Natural killer cell treated with Interleukin-12 subunit alpha and Interleukin-12 subunit beta and Interleukin-15 and Interleukin-18, amount 100 ng/mL, for 72 hours (primary cell): ENCODE measurements at regions not wholly inside any gene's neighbourhood (a gene's known extent, or its start where the extent isn't known, plus 50 kb on each side); places are given as distances from the start of the nearest gene placed in this dataset.
"Not testable (repeated sequence)": the region's sequence is repeated elsewhere in the genome, so short reads cannot be mapped to it uniquely, and the experiment has no call there.

ENCODE experiments used
- ATAC-seq, 2 donors: fragments of 150-1000 bp; cut with Tn5 transposase in 1 of 2; sonication (Bioruptor Pico), chemical (Tn5 transposase) in 1 of 2; 2 replicates each; pipeline ENCODE4 v1.10.0; 2021
- DNase-seq: peaks from one replicate; pipeline ENCODE4 v3.0.0; 2022; ENCODE audit warnings: low spot score
- H3K27ac Mint-ChIP-seq, 2 donors: 1 replicate in 1 of 2; 2 replicates in 1 of 2; pipeline ENCODE4 v1.8.0; 2022; ENCODE audit warnings: mixed read lengths in 2 of 2, mild to moderate bottlenecking in 1 of 2, moderate library complexity in 1 of 2
- H3K27me3 Mint-ChIP-seq, 2 donors: 1 replicate in 1 of 2; 2 replicates in 1 of 2; pipeline ENCODE4 v1.8.0; 2022; ENCODE audit warnings: mixed read lengths in 2 of 2
- H3K36me3 Mint-ChIP-seq: one replicate; pipeline ENCODE4 v1.8.0; 2022; ENCODE audit warnings: mixed read lengths
- H3K4me1 Mint-ChIP-seq, 2 donors: 1 replicate in 1 of 2; 2 replicates in 1 of 2; pipeline ENCODE4 v1.8.0; 2022; ENCODE audit warnings: low read depth in 2 of 2, mixed read lengths in 2 of 2, mild to moderate bottlenecking in 1 of 2
- H3K4me3 Mint-ChIP-seq: one replicate; pipeline ENCODE4 v1.8.0; 2022; ENCODE audit warnings: mixed read lengths
- H3K9me3 Mint-ChIP-seq: 2 replicates; pipeline ENCODE4 v1.8.0; 2022; ENCODE audit warnings: mixed read lengths

GRCh38 chr1:67482733-67483482 is 52.7 kb upstream of the SERBP1 start:
- ATAC-seq (peak in 1 of 2 donors; percentile 43), DNase-seq (no peak)
- H3K27me3 Mint-ChIP-seq = no peaks in the 10 kb centered on the region
- H3K36me3 Mint-ChIP-seq = no peaks in the 10 kb centered on the region
- no peak overlapping the region for H3K27ac Mint-ChIP-seq
- peaks cover 3 to 5% of the 10 kb centered on the region in 2 donors for H3K4me1 Mint-ChIP-seq
- H3K9me3 Mint-ChIP-seq = no peaks in the 10 kb centered on the region
- H3K4me3 Mint-ChIP-seq = no peak overlapping the region

- Mint-ChIP-seq H3K27ac (no peak overlapping the region), H3K9me3 (no peaks in the 10 kb centered on the region), H3K36me3 (no peaks in the 10 kb centered on the region), H3K27me3 (no peaks in the 10 kb centered on the region), H3K4me3 (no peak overlapping the region), H3K4me1 (no peaks in the 10 kb centered on the region)
- DNase-seq (no peak), ATAC-seq (no peak)
Observed at GRCh38 chr1:67484492-67484891, 54.3 kb upstream of the SERBP1 start.

GRCh38 chr1:67485046-67485811 is 55.0 kb upstream of the SERBP1 start:
- H3K27me3 Mint-ChIP-seq = no peaks in the 10 kb centered on the region
- DNase-seq (no peak), ATAC-seq (no peak)
- no peaks in the 10 kb centered on the region for H3K4me1 Mint-ChIP-seq
- H3K27ac Mint-ChIP-seq = no peak overlapping the region
- no peak overlapping the region for H3K4me3 Mint-ChIP-seq
- H3K36me3 Mint-ChIP-seq = no peaks in the 10 kb centered on the region
- no peaks in the 10 kb centered on the region for H3K9me3 Mint-ChIP-seq

GRCh38 chr1:67489643-67490042 is 59.4 kb upstream of the SERBP1 start:
- no peak for ATAC-seq

GRCh38 chr1:67491280-67491679 is 61.1 kb upstream of the SERBP1 start:
- Mint-ChIP-seq H3K27me3 (no peaks in the 10 kb centered on the region), H3K4me1 (peaks cover 0 to 2% of the 10 kb centered on the region in 2 donors), H3K36me3 (no peaks in the 10 kb centered on the region), H3K9me3 (no peaks in the 10 kb centered on the region), H3K4me3 (no peak overlapping the region), H3K27ac (no peak overlapping the region)
- no peak for DNase-seq
- no peak for ATAC-seq

More at GRCh38 chr1:67489643-67490042, 59.4 kb upstream of the SERBP1 start:
- Mint-ChIP-seq H3K36me3 (no peaks in the 10 kb centered on the region), H3K4me3 (no peak overlapping the region), H3K4me1 (no peaks in the 10 kb centered on the region), H3K27me3 (no peaks in the 10 kb centered on the region), H3K9me3 (no peaks in the 10 kb centered on the region), H3K27ac (no peak overlapping the region)
- no peak for DNase-seq

- H3K36me3 Mint-ChIP-seq = no peaks in the 10 kb centered on the region
- no peak overlapping the region for H3K27ac Mint-ChIP-seq
- ATAC-seq (no peak), DNase-seq (no peak)
- no peak overlapping the region for H3K4me3 Mint-ChIP-seq
- H3K9me3 Mint-ChIP-seq = no peaks in the 10 kb centered on the region
- no peaks in the 10 kb centered on the region for H3K27me3 Mint-ChIP-seq
- peaks cover 0 to 3% of the 10 kb centered on the region in 2 donors for H3K4me1 Mint-ChIP-seq
Observed at GRCh38 chr1:67493148-67493547, 62.9 kb upstream of the SERBP1 start.

GRCh38 chr1:67495327-67495726 is 65.1 kb upstream of the SERBP1 start:
- DNase-seq (no peak), ATAC-seq (no peak)
- Mint-ChIP-seq H3K9me3 (no peaks in the 10 kb centered on the region), H3K27me3 (no peaks in the 10 kb centered on the region), H3K36me3 (no peaks in the 10 kb centered on the region), H3K4me3 (no peak overlapping the region), H3K4me1 (peaks cover under 1 to 3% of the 10 kb centered on the region in 2 donors), H3K27ac (peak overlapping the region in 1 of 2 donors; percentile 27)

GRCh38 chr1:67496329-67496728 is 66.1 kb upstream of the SERBP1 start:
- H3K27me3 Mint-ChIP-seq = no peaks in the 10 kb centered on the region
- peak overlapping the region in 1 of 2 donors; percentile 57 for H3K27ac Mint-ChIP-seq
- no peaks in the 10 kb centered on the region for H3K36me3 Mint-ChIP-seq
- no peaks in the 10 kb centered on the region for H3K9me3 Mint-ChIP-seq
- H3K4me3 Mint-ChIP-seq = no peak overlapping the region
- peaks cover 3 to 8% of the 10 kb centered on the region in 2 donors for H3K4me1 Mint-ChIP-seq
- no peak for DNase-seq
- no peak for ATAC-seq

GRCh38 chr1:67500413-67500959 is 70.3 kb upstream of the SERBP1 start:
- Mint-ChIP-seq H3K27ac (peak overlapping the region in 1 of 2 donors; percentile 79), H3K4me3 (peak overlapping the region; percentile 13), H3K4me1 (peaks cover 3 to 8% of the 10 kb centered on the region in 2 donors), H3K27me3 (no peaks in the 10 kb centered on the region), H3K36me3 (no peaks in the 10 kb centered on the region), H3K9me3 (no peaks in the 10 kb centered on the region)
- ATAC-seq (peak; percentile 99 to 100), DNase-seq (peak; percentile 90)

GRCh38 chr1:67503974-67504373 is 73.8 kb upstream of the SERBP1 start:
- H3K27ac Mint-ChIP-seq = no peak overlapping the region
- ATAC-seq (no peak), DNase-seq (no peak)
- no peaks in the 10 kb centered on the region for H3K9me3 Mint-ChIP-seq
- H3K27me3 Mint-ChIP-seq = no peaks in the 10 kb centered on the region
- H3K36me3 Mint-ChIP-seq = no peaks in the 10 kb centered on the region
- peaks cover 0 to 8% of the 10 kb centered on the region in 2 donors for H3K4me1 Mint-ChIP-seq
- no peak overlapping the region for H3K4me3 Mint-ChIP-seq

GRCh38 chr1:67513392-67514294 is 83.4 kb upstream of the SERBP1 start:
- H3K27me3 Mint-ChIP-seq, H3K27ac Mint-ChIP-seq, H3K4me1 Mint-ChIP-seq, ATAC-seq, DNase-seq, H3K9me3 Mint-ChIP-seq, H3K4me3 Mint-ChIP-seq: not testable (repeated sequence)
- H3K36me3 Mint-ChIP-seq = peaks cover 11% of the 10 kb centered on the region

GRCh38 chr1:67514300-67514699 is 84.1 kb upstream of the SERBP1 start:
- Mint-ChIP-seq H3K4me1 (no peaks in the 10 kb centered on the region), H3K4me3 (no peak overlapping the region), H3K27ac (no peak overlapping the region), H3K9me3 (peaks cover 9% of the 10 kb centered on the region), H3K27me3 (peaks cover 0 to 2% of the 10 kb centered on the region in 2 donors), H3K36me3 (peaks cover 11% of the 10 kb centered on the region)
- DNase-seq (no peak), ATAC-seq (no peak)

GRCh38 chr1:67514786-67515185 is 84.6 kb upstream of the SERBP1 start:
- Mint-ChIP-seq H3K9me3 (peaks cover 9% of the 10 kb centered on the region), H3K27me3 (peaks cover 0 to 2% of the 10 kb centered on the region in 2 donors), H3K36me3 (peaks cover 11% of the 10 kb centered on the region), H3K27ac (no peak overlapping the region), H3K4me1 (no peaks in the 10 kb centered on the region), H3K4me3 (no peak overlapping the region)
- ATAC-seq = no peak
- no peak for DNase-seq
